ENCODE measurements at regions not wholly inside any gene's neighbourhood (a gene's known extent, or its start where the extent isn't known, plus 50 kb on each side); places are given as distances from the start of the nearest gene placed in this dataset.

DNA sequence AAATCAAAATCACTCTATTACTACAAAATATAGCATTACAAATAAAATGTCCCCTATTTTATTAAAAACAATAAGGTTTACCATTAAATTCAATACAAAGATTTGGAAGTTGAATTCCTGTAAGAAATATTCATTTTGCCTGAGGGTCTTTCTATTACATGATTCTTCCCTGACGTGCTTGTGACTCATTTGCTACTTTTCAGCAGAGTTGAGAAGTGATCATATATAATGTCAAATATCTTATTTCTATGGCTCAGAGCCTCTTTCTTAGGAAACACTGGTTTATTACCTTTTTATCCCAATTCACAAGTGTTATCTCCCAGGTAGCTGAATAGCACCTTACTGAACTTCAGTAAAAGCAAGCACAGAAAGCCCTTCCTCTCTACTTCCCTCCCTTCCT, 65.2 kb upstream of the CNTN5 start:
- H3K9me3 Mint-ChIP-seq = peaks cover 0 to 5% of the 10 kb centered on the region in 2 donors
- DNase-seq = no peak
- no peak for ATAC-seq
- H3K27ac Mint-ChIP-seq = no peak overlapping the region
- no peaks in the 10 kb centered on the region for H3K4me1 Mint-ChIP-seq
- no peak overlapping the region for H3K4me3 Mint-ChIP-seq
- no peaks in the 10 kb centered on the region for H3K27me3 Mint-ChIP-seq

DNA sequence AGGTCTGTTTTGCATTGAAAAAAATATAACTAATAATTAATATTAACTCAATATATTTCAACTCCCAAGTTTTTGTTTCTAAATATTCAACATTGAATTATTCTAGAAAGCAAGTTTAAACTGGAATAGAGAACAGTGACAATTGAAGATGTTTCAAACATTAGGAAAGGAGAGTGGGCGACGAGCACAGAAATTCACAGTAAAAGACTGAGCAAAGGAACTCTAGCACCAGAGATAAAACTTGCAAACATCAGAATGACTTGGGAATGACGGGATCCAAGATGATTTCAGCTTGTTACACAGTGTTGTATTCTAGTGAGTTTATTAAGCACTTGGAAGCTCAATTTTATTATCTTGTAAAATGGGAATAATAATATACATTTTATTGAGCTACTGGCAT, 56.6 kb upstream of the CNTN5 start:
- Mint-ChIP-seq H3K4me1 (no peaks in the 10 kb centered on the region), H3K4me3 (no peak overlapping the region), H3K27me3 (no peaks in the 10 kb centered on the region), H3K27ac (no peak overlapping the region), H3K9me3 (no peaks in the 10 kb centered on the region)
- ATAC-seq (no peak), DNase-seq (no peak)

DNA sequence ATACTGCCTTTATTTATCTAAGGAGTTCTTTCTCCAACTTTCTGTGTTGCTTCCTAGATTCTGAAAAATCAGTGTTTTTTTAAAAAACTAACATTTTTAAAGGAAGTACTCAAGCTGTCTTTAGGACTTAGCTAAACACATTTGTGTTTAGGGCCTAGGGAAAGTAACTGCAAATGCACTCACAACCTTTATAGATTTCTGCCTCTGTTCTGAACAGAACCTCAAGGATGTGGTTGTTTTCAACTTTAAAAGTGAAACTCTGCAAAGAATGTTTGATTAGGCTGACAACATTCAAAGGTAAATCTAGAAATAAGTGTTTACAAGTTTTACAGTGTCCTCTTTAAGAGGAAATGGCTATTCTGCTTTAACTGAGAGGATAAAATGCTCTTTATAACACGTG, 55.4 kb upstream of the CNTN5 start:
- Mint-ChIP-seq H3K27ac (no peak overlapping the region), H3K27me3 (no peaks in the 10 kb centered on the region), H3K4me1 (no peaks in the 10 kb centered on the region), H3K9me3 (no peaks in the 10 kb centered on the region), H3K4me3 (no peak overlapping the region)
- DNase-seq = no peak
- ATAC-seq = no peak

DNA sequence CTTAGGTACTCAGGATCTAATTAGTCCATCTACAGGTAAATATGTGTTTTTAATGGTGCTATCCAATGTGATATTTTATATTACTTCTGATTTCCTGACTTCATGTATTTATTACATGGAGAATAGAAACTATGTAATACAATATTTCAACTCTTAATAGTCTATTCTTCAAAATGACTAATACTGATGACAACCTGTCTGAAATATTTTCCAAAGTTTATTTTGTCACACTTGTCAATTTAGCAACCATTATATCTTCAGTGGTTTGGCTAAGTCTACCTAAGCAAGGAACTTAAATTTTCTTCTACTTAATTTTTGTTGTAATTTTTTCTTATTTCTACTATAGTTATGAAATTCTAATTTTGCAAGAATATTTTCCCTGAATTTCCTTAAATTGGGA, 55.0 kb upstream of the CNTN5 start:
- Mint-ChIP-seq H3K4me3 (no peak overlapping the region), H3K27me3 (no peaks in the 10 kb centered on the region), H3K9me3 (no peaks in the 10 kb centered on the region), H3K4me1 (no peaks in the 10 kb centered on the region), H3K27ac (no peak overlapping the region)
- no peak for DNase-seq
- ATAC-seq = no peak

DNA sequence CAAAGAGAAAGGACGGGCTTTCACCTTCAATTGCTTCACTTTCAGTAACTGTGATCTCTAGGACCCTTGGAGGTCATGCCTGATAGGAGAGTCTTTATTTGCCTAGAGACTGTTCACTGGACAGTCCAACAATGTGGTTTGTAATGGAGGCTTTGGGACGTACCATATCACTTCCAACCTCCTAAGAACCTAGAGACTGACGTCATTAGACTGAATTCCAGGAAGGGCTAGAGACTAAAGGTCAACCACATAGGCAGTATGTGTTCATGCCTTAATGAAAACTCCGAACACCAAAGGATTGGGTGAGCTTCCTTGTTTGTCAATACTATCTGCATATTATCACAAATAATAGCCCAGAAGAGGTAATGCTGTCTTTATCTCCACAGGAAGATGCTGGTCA, 53.7 kb upstream of the CNTN5 start:
- H3K27me3 Mint-ChIP-seq = no peaks in the 10 kb centered on the region
- no peak overlapping the region for H3K27ac Mint-ChIP-seq
- no peak overlapping the region for H3K4me3 Mint-ChIP-seq
- H3K4me1 Mint-ChIP-seq = no peaks in the 10 kb centered on the region
- ATAC-seq (no peak), DNase-seq (no peak)
- peaks cover 0 to 6% of the 10 kb centered on the region in 2 donors for H3K9me3 Mint-ChIP-seq

All from stimulated activated naive CD8-positive, alpha-beta T cell treated with anti-CD3 and anti-CD28 coated beads, Interleukin-15, amount 100 ng/mL, for 72 hours (primary cell).